Lower leg skin (tissue), 3 donors: ENCODE measurements at regions not wholly inside any gene's neighbourhood (a gene's known extent, or its start where the extent isn't known, plus 50 kb on each side); places are given as distances from the start of the nearest gene placed in this dataset.

ENCODE experiments used
- CTCF ChIP-seq, 3 donors: fragments of 450-650 bp; IDR thresholded peaks; one replicate each; pipeline ENCODE4 v1.5.1; 2016; ENCODE audit warnings: antibody characterized with exemption in 3 of 3, mild to moderate bottlenecking in 3 of 3, moderate library complexity in 2 of 3
- POLR2A ChIP-seq, 2 donors: fragments of 450-650 bp; IDR thresholded peaks; one replicate each; pipeline ENCODE4 v1.6.1; 2016 to 2017; ENCODE audit warnings: antibody characterized with exemption in 2 of 2, mild to moderate bottlenecking in 1 of 2, moderate library complexity in 1 of 2

GRCh38 chr7:156079156-156079555, 266.9 kb upstream of the SHH start:
- TF ChIP-seq CTCF (IDR thresholded peaks at IDR 0.05) (no peak), POLR2A (IDR thresholded peaks at IDR 0.05) (no peak)
